ENCODE measurements at regions not wholly inside any gene's neighbourhood (a gene's known extent, or its start where the extent isn't known, plus 50 kb on each side); places are given as distances from the start of the nearest gene placed in this dataset.

DNA sequence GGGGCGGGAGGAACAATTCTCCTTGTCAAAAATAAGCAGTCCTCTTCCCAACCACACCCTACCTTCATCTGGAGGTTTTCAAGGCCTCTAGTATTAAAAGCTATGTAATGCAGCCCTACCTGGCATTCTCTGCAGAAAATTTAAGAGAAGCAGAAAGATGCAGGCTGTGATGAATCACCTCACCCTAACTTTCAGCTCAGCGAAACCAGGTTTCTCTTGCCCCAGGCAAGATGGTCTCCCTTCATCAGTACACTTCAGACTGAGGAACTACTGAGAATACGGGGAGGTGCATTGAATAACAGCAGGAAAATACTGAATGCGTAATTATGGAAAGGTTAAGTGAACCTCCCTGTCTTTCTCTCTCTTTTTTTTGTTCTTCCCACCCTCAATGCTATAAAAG, 437.6 kb upstream of the KLF12 start:
- ChIA-PET POLR2A (no interaction called here), CTCF (no interaction called here), SMC1A (ENCODE audit: uncharacterized antibody, unreplicated experiment) (no interaction called here), RAD21 (ENCODE audit: unreplicated experiment) (no interaction called here)
- WGBS (ENCODE audit: insufficient coverage, insufficient replicate concordance, low lambda C conversion rate, missing lambda C conversion rate), result 17% methylated on average over 4 of the region's 4 CpGs
- no peak overlapping the region for H3K9ac ChIP-seq (ENCODE audit: control insufficient read depth, insufficient read depth, low read length)
- H3K4me3 ChIP-seq, result no peak overlapping the region
- H3K4me2 ChIP-seq (ENCODE audit: control insufficient read depth, insufficient read depth), result no peak overlapping the region
- no peaks in the 10 kb centered on the region for H3K79me2 ChIP-seq (ENCODE audit: control insufficient read depth, insufficient read depth, low read length)
- no TSS peak for BruUV-seq (replicated peaks)
- TF ChIP-seq, protein P1, sequence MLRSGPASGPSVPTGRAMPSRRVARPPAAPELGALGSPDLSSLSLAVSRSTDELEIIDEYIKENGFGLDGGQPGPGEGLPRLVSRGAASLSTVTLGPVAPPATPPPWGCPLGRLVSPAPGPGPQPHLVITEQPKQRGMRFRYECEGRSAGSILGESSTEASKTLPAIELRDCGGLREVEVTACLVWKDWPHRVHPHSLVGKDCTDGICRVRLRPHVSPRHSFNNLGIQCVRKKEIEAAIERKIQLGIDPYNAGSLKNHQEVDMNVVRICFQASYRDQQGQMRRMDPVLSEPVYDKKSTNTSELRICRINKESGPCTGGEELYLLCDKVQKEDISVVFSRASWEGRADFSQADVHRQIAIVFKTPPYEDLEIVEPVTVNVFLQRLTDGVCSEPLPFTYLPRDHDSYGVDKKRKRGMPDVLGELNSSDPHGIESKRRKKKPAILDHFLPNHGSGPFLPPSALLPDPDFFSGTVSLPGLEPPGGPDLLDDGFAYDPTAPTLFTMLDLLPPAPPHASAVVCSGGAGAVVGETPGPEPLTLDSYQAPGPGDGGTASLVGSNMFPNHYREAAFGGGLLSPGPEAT (IDR thresholded peaks at IDR 0.05; ENCODE audit: low read depth), result no peak
- TF ChIP-seq, protein P2, sequence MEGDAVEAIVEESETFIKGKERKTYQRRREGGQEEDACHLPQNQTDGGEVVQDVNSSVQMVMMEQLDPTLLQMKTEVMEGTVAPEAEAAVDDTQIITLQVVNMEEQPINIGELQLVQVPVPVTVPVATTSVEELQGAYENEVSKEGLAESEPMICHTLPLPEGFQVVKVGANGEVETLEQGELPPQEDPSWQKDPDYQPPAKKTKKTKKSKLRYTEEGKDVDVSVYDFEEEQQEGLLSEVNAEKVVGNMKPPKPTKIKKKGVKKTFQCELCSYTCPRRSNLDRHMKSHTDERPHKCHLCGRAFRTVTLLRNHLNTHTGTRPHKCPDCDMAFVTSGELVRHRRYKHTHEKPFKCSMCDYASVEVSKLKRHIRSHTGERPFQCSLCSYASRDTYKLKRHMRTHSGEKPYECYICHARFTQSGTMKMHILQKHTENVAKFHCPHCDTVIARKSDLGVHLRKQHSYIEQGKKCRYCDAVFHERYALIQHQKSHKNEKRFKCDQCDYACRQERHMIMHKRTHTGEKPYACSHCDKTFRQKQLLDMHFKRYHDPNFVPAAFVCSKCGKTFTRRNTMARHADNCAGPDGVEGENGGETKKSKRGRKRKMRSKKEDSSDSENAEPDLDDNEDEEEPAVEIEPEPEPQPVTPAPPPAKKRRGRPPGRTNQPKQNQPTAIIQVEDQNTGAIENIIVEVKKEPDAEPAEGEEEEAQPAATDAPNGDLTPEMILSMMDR (IDR thresholded peaks at IDR 0.05 in 2 of 3, conservative IDR thresholded peaks at IDR 0.05 in 1 of 3; ENCODE audit: control insufficient read depth in 2 of 3, extremely low read depth in 1 of 3, insufficient read depth in 1 of 3, low read depth in 3 of 3, low read length in 3 of 3), result no peak
- H3K4me1 ChIP-seq (ENCODE audit: control insufficient read depth, insufficient read depth, low read length), result no peaks in the 10 kb centered on the region
- no peaks in the 10 kb centered on the region for H4K20me1 ChIP-seq (ENCODE audit: control insufficient read depth, insufficient read depth)
- H2AFZ ChIP-seq (ENCODE audit: control insufficient read depth, low read depth, low read length), result no peak overlapping the region
- FAIRE-seq, result no peak
- no peak for ATAC-seq
- intact Hi-C loops (cut with micrococcal nuclease; ENCODE audit: unreplicated experiment), result no loop called here
- no peaks in the 10 kb centered on the region for H3K9me3 ChIP-seq (replicated peaks; ENCODE audit: control insufficient read depth, insufficient read depth, low read length)
- no peak for DNase-seq (ENCODE audit: low read depth, low spot score)
- H3K27ac ChIP-seq (ENCODE audit: control insufficient read depth, insufficient read depth), result no peak overlapping the region
- in situ Hi-C loops (cut with MboI), result no loop called here
- peaks cover 4 to 6% of the 10 kb centered on the region in 2 experiments; a peak in 2 of 4 replicates for H3K27me3 ChIP-seq (replicated peaks in 1 of 2; ENCODE audit: control insufficient read depth in 2 of 2, insufficient read depth in 2 of 2, low read length in 1 of 2)
- H3K36me3 ChIP-seq (ENCODE audit: control insufficient read depth in 2 of 2, insufficient read depth in 2 of 2, low read length in 1 of 2), result no peaks in the 10 kb centered on the region

DNA sequence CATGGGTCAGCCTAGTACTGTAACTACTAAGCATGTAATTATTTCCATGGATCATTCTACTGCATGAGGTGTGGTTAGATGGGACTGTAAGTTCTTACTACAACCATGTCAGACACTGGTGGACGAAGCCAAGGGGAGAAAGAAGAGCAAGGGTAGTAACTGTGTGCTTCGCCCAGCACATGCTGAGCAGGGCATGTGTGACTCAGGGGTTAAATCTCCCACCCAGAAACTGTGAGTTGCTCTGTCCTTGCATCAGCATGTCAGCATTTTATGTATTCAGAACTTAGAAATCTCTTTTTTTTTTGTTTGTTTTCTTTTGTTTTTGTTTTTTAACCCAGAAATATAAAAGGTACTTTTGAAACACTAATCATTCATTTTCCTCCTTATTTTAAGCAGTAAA, 436.6 kb upstream of the KLF12 start:
- CTCF ChIA-PET, result no interaction called here
- Histone ChIP-seq H3K4me3 (no peak overlapping the region), H3K9me3 (replicated peaks; ENCODE audit: control insufficient read depth, insufficient read depth, low read length) (no peaks in the 10 kb centered on the region), H3K36me3 (ENCODE audit: control insufficient read depth in 2 of 2, insufficient read depth in 2 of 2, low read length in 1 of 2) (no peaks in the 10 kb centered on the region), H3K9ac (ENCODE audit: control insufficient read depth, insufficient read depth, low read length) (no peak overlapping the region), H4K20me1 (ENCODE audit: control insufficient read depth, insufficient read depth) (no peaks in the 10 kb centered on the region), H2AFZ (ENCODE audit: control insufficient read depth, low read depth, low read length) (no peak overlapping the region), H3K27me3 (replicated peaks in 1 of 2; ENCODE audit: control insufficient read depth in 2 of 2, insufficient read depth in 2 of 2, low read length in 1 of 2) (peaks cover 1 to 2% of the 10 kb centered on the region in 2 experiments; a peak in 2 of 4 replicates), H3K4me1 (ENCODE audit: control insufficient read depth, insufficient read depth, low read length) (no peaks in the 10 kb centered on the region), H3K79me2 (ENCODE audit: control insufficient read depth, insufficient read depth, low read length) (no peaks in the 10 kb centered on the region), H3K27ac (ENCODE audit: control insufficient read depth, insufficient read depth) (no peak overlapping the region), H3K4me2 (ENCODE audit: control insufficient read depth, insufficient read depth) (no peak overlapping the region)
- SMC1A ChIA-PET (ENCODE audit: uncharacterized antibody, unreplicated experiment), result no interaction called here
- ATAC-seq (no peak), DNase-seq (ENCODE audit: low read depth, low spot score) (no peak), FAIRE-seq (no peak)
- no TSS peak for BruUV-seq (replicated peaks)
- POLR2A ChIA-PET, result no interaction called here
- in situ Hi-C loops (cut with MboI), result no loop called here
- WGBS (ENCODE audit: insufficient coverage, insufficient replicate concordance, low lambda C conversion rate, missing lambda C conversion rate), result 0% methylated on average over 2 of the region's 2 CpGs
- RAD21 ChIA-PET (ENCODE audit: unreplicated experiment), result no interaction called here
- TF ChIP-seq MTA2 (IDR thresholded peaks at IDR 0.05; ENCODE audit: low read depth), result no peak
- no peak for TF ChIP-seq ASH2L (IDR thresholded peaks at IDR 0.05; ENCODE audit: borderline replicate concordance, low read depth)
- TF ChIP-seq RCOR1 (conservative IDR thresholded peaks at IDR 0.05; ENCODE audit: low read depth, low read length), result no peak
- TF ChIP-seq, protein P3, sequence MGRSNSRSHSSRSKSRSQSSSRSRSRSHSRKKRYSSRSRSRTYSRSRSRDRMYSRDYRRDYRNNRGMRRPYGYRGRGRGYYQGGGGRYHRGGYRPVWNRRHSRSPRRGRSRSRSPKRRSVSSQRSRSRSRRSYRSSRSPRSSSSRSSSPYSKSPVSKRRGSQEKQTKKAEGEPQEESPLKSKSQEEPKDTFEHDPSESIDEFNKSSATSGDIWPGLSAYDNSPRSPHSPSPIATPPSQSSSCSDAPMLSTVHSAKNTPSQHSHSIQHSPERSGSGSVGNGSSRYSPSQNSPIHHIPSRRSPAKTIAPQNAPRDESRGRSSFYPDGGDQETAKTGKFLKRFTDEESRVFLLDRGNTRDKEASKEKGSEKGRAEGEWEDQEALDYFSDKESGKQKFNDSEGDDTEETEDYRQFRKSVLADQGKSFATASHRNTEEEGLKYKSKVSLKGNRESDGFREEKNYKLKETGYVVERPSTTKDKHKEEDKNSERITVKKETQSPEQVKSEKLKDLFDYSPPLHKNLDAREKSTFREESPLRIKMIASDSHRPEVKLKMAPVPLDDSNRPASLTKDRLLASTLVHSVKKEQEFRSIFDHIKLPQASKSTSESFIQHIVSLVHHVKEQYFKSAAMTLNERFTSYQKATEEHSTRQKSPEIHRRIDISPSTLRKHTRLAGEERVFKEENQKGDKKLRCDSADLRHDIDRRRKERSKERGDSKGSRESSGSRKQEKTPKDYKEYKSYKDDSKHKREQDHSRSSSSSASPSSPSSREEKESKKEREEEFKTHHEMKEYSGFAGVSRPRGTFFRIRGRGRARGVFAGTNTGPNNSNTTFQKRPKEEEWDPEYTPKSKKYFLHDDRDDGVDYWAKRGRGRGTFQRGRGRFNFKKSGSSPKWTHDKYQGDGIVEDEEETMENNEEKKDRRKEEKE (IDR thresholded peaks at IDR 0.05), result no peak
- TF ChIP-seq HCFC1 (IDR thresholded peaks at IDR 0.05; ENCODE audit: low read length), result no peak
- no peak for TF ChIP-seq ZNF217 (IDR thresholded peaks at IDR 0.05)
- TF ChIP-seq, protein P4, sequence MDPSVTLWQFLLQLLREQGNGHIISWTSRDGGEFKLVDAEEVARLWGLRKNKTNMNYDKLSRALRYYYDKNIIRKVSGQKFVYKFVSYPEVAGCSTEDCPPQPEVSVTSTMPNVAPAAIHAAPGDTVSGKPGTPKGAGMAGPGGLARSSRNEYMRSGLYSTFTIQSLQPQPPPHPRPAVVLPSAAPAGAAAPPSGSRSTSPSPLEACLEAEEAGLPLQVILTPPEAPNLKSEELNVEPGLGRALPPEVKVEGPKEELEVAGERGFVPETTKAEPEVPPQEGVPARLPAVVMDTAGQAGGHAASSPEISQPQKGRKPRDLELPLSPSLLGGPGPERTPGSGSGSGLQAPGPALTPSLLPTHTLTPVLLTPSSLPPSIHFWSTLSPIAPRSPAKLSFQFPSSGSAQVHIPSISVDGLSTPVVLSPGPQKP (IDR thresholded peaks at IDR 0.05; ENCODE audit: low read depth, low read length), result no peak
- TF ChIP-seq SMC3 (IDR thresholded peaks at IDR 0.05; ENCODE audit: borderline replicate concordance, low read length), result no peak
- no peak for TF ChIP-seq TARDBP (IDR thresholded peaks at IDR 0.05; ENCODE audit: borderline replicate concordance)
- intact Hi-C loops (cut with micrococcal nuclease; ENCODE audit: unreplicated experiment), result no loop called here
